Keratinocyte (primary cell): ENCODE measurements at regions not wholly inside any gene's neighbourhood (a gene's known extent, or its start where the extent isn't known, plus 50 kb on each side); places are given as distances from the start of the nearest gene placed in this dataset.
"Not testable (repeated sequence)": the region's sequence is repeated elsewhere in the genome, so short reads cannot be mapped to it uniquely, and the experiment has no call there.

Experiments
- DNase-seq: peaks from one replicate; pipeline ENCODE4 v3.0.0-alpha.2; 2011; ENCODE audit warnings: low read depth, missing footprints, low spot score
- FAIRE-seq: peaks from 2 replicates; lab custom pipeline; 2011; peaks lifted over from hg19 to GRCh38; lab: Jason Lieb, UNC
- H2AFZ ChIP-seq: 2 replicates; pipeline ENCODE4 v1.6.0; 2012; ENCODE audit warnings: low read length, control low read depth, inconsistent platforms; ENCODE audit not compliant: control insufficient read depth
- H3K27ac ChIP-seq: 2 replicates; pipeline ENCODE4 v1.5.1; 2011; ENCODE audit warnings: low read length; ENCODE audit not compliant: control insufficient read depth, insufficient read depth
- H3K27me3 ChIP-seq: 3 replicates; pipeline ENCODE4 v1.6.0; 2011; ENCODE audit warnings: low read length; ENCODE audit not compliant: control insufficient read depth, insufficient read depth; ENCODE audit errors: extremely low read depth
- H3K36me3 ChIP-seq, 2 experiments: 2 replicates in 1 of 2; 3 replicates in 1 of 2; pipeline ENCODE4 v1.5.1; 2011; ENCODE audit warnings: low read length in 2 of 2, mild to moderate bottlenecking in 1 of 2; ENCODE audit not compliant: control insufficient read depth in 2 of 2, insufficient read depth in 2 of 2; ENCODE audit errors: extremely low read depth in 1 of 2
- H3K4me1 ChIP-seq: 3 replicates; pipeline ENCODE4 v1.5.1; 2011; ENCODE audit warnings: low read length; ENCODE audit not compliant: control insufficient read depth, insufficient read depth; ENCODE audit errors: extremely low read depth
- H3K4me2 ChIP-seq: 3 replicates; pipeline ENCODE4 v1.6.0; 2011; ENCODE audit warnings: low read depth, low read length; ENCODE audit not compliant: control insufficient read depth, insufficient read depth; ENCODE audit errors: extremely low read depth
- H3K4me3 ChIP-seq, 3 experiments: fragments of 200-600 bp in 1 of 3; sonication (generic) in 1 of 3; 2 replicates in 2 of 3; 3 replicates in 1 of 3; pipeline ENCODE4 v1.5.1; 2011 to 2016; ENCODE audit warnings: low read length in 3 of 3, mild to moderate bottlenecking in 3 of 3, control low read depth in 2 of 3, inconsistent platforms in 1 of 3, low read depth in 1 of 3, mixed read lengths in 1 of 3, mixed run types in 1 of 3, moderate library complexity in 1 of 3; ENCODE audit not compliant: control insufficient read depth in 2 of 3, insufficient read depth in 2 of 3; ENCODE audit errors: extremely low read depth in 1 of 3
- H3K79me2 ChIP-seq: 2 replicates; pipeline ENCODE4 v1.6.0; 2012; ENCODE audit warnings: low read length; ENCODE audit not compliant: control insufficient read depth, insufficient read depth
- H3K9ac ChIP-seq: 3 replicates; pipeline ENCODE4 v1.6.0; 2011; ENCODE audit warnings: low read length; ENCODE audit not compliant: control insufficient read depth, insufficient read depth; ENCODE audit errors: extremely low read depth
- H3K9me1 ChIP-seq: 3 replicates; pipeline ENCODE4 v1.6.0; 2011; ENCODE audit warnings: low read length; ENCODE audit not compliant: control insufficient read depth, insufficient read depth; ENCODE audit errors: extremely low read depth
- H3K9me3 ChIP-seq: 2 replicates; pipeline ENCODE4 v1.5.1; 2012; ENCODE audit warnings: low read depth, low read length; ENCODE audit not compliant: control insufficient read depth
- H4K20me1 ChIP-seq: 3 replicates; pipeline ENCODE4 v1.6.0; 2011; ENCODE audit warnings: low read length; ENCODE audit not compliant: control insufficient read depth, insufficient read depth; ENCODE audit errors: extremely low read depth
- CTCF ChIP-seq, 3 experiments: IDR thresholded peaks in 1 of 3; conservative IDR thresholded peaks in 1 of 3; optimal IDR thresholded peaks in 1 of 3; 2 replicates in 2 of 3; 3 replicates in 1 of 3; pipeline versions ENCODE3 to v1.5.1; 2011; ENCODE audit warnings: low read length in 3 of 3, mild to moderate bottlenecking in 3 of 3, moderate library complexity in 2 of 3, control low read depth in 1 of 3, inconsistent platforms in 1 of 3; ENCODE audit not compliant: insufficient read depth in 2 of 3; ENCODE audit errors: extremely low read depth in 1 of 3
- EZH2 ChIP-seq: IDR thresholded peaks from one replicate; pipeline ENCODE4 v1.6.1; 2012; ENCODE audit warnings: inconsistent platforms, mild to moderate bottlenecking, low read length, moderate library complexity
- dilution Hi-C: fragments of 300-500 bp; cut with MboI; formaldehyde crosslinking; loops from one replicate; pipeline ENCODE4 v1.7.0; 2020; ENCODE audit warnings: low sequenced_read_pairs; ENCODE audit not compliant: extremely low pct_ligation_motif_present

- Histone ChIP-seq H3K9ac (no peak overlapping the region), H3K79me2 (no peaks in the 10 kb centered on the region), H3K36me3 (no peaks in the 10 kb centered on the region), H3K4me3 (no peak overlapping the region), H3K9me3 (no peaks in the 10 kb centered on the region), H3K27ac (no peak overlapping the region), H3K9me1 (no peaks in the 10 kb centered on the region), H3K4me2 (no peak overlapping the region), H2AFZ (no peak overlapping the region), H3K4me1 (no peaks in the 10 kb centered on the region), H3K27me3 (no peaks in the 10 kb centered on the region), H4K20me1 (no peaks in the 10 kb centered on the region)
- FAIRE-seq (no peak), DNase-seq (no peak)
- no peak for TF ChIP-seq EZH2
- no peak for TF ChIP-seq CTCF (optimal IDR thresholded peaks at IDR 0.05 in 1 of 3, IDR thresholded peaks at IDR 0.05 in 1 of 3, conservative IDR thresholded peaks at IDR 0.05 in 1 of 3; ENCODE audit: extremely low read depth in 1 of 3, insufficient read depth in 2 of 3, low read length in 3 of 3)
- dilution Hi-C loops: no loop called here
Observed at GRCh38 chr9:42388846-42389245, 205.4 kb downstream of the SPATA31A6 start.

GRCh38 chr9:42392773-42393455, 209.5 kb downstream of the SPATA31A6 start:
- H3K36me3 ChIP-seq, H3K9me3 ChIP-seq, H3K79me2 ChIP-seq, H3K4me3 ChIP-seq, dilution Hi-C loops, H3K4me2 ChIP-seq, H3K9ac ChIP-seq, H3K27me3 ChIP-seq, H4K20me1 ChIP-seq, H3K27ac ChIP-seq, H3K9me1 ChIP-seq, FAIRE-seq, H2AFZ ChIP-seq, H3K4me1 ChIP-seq, DNase-seq: not testable (repeated sequence)

GRCh38 chr9:42396318-42396717, 212.9 kb downstream of the SPATA31A6 start:
- no peaks in the 10 kb centered on the region for H3K79me2 ChIP-seq
- H2AFZ ChIP-seq: no peak overlapping the region
- H4K20me1 ChIP-seq: no peaks in the 10 kb centered on the region
- no peaks in the 10 kb centered on the region for H3K27me3 ChIP-seq
- dilution Hi-C loops: no loop called here
- H3K9ac ChIP-seq: no peak overlapping the region
- H3K36me3 ChIP-seq: no peaks in the 10 kb centered on the region
- H3K9me3 ChIP-seq: no peaks in the 10 kb centered on the region
- FAIRE-seq: no peak
- DNase-seq: no peak
- no peaks in the 10 kb centered on the region for H3K4me1 ChIP-seq
- no peak overlapping the region for H3K4me3 ChIP-seq
- H3K4me2 ChIP-seq: no peak overlapping the region
- H3K27ac ChIP-seq: no peak overlapping the region
- TF ChIP-seq EZH2 (no peak), CTCF (optimal IDR thresholded peaks at IDR 0.05 in 1 of 3, IDR thresholded peaks at IDR 0.05 in 1 of 3, conservative IDR thresholded peaks at IDR 0.05 in 1 of 3; ENCODE audit: extremely low read depth in 1 of 3, insufficient read depth in 2 of 3, low read length in 3 of 3) (no peak)
- no peaks in the 10 kb centered on the region for H3K9me1 ChIP-seq

DNA sequence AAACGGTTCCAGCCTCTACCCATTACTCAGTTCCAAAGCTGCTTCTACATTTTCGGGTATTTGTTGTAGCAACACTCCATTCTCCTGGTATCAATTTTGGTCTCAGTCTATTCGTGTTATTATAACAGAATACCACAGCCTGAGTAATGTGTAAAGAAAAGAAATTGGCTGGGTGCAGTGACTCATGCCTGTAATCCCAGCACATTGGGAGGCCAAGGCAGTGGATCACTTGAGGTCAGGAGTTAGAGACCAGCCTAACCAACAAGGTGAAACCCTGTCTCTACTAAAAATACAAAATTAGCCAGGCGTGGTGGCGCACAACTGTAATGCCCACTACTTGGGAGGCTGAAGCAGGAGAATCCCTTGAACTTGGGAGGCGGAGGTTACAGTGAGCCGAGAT, 213.9 kb downstream of the SPATA31A6 start:
- H3K27ac ChIP-seq, dilution Hi-C loops, H3K36me3 ChIP-seq, DNase-seq, H3K9ac ChIP-seq, H3K79me2 ChIP-seq, H3K4me1 ChIP-seq, H3K4me2 ChIP-seq, H4K20me1 ChIP-seq, H3K9me1 ChIP-seq, H3K4me3 ChIP-seq, H2AFZ ChIP-seq, H3K27me3 ChIP-seq, FAIRE-seq, H3K9me3 ChIP-seq: not testable (repeated sequence)
